ENCODE measurements at regions not wholly inside any gene's neighbourhood (a gene's known extent, or its start where the extent isn't known, plus 50 kb on each side); places are given as distances from the start of the nearest gene placed in this dataset.

DNA sequence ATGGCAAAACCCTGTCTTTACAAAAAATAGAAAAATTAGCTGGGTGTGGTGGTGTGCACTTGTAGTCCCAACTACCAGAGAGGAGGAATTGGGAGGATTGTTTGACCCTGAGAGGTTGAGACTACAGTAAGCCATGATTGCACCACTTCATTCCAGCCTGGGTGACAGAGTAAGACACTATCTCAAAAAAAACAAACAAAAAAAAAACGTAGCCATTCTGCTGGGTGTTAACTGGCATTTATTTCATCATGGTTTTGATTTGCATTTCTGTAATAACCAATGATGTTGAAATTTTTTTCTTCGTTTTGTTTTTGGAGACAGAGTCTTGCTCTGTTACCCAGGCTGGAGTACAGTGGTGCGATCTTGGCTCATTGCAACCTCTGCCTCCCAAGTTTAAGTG lies 63.3 kb downstream of the RPLP1 start:
- no peak overlapping the region for H3K4me3 ChIP-seq (replicated peaks in 1 of 3)
- H3K36me3 ChIP-seq: no peaks in the 10 kb centered on the region
- no peaks in the 10 kb centered on the region for H3K9me3 ChIP-seq
- TF ChIP-seq POLR2A (IDR thresholded peaks at IDR 0.05): no peak
- no peak for TF ChIP-seq CTCF (IDR thresholded peaks at IDR 0.05)
- H3K4me1 ChIP-seq: no peaks in the 10 kb centered on the region
- no peak overlapping the region for H3K27ac ChIP-seq
- 79 to 82% methylated on average over 3 of the region's 3 CpGs for WGBS, 2 donors
- no peak for DNase-seq
- intact Hi-C loops (cut with DNase I): no loop called here
- no peaks in the 10 kb centered on the region for H3K27me3 ChIP-seq

DNA sequence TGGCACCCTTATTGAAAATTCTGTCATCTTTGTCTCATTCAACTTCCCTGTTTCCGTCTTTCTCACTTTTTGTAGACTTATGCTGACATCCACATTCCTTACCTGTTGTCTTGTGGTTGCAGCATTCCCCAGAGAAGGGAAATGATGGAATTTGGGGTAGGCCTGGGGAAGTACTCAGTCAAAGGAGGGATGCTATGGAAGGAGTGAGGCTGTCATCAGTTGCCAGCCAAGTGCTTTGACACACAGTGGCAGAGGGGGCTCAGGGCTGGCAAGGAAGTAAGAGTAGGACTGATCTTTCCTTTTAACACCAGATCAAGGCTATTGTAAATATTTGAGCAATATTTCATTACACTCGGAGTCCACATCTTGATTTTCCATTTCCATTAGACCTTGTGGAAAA lies 64.4 kb downstream of the RPLP1 start:
- WGBS, 2 donors: 90% methylated on average over 2 of the region's 2 CpGs
- no peaks in the 10 kb centered on the region for H3K36me3 ChIP-seq
- TF ChIP-seq CTCF (IDR thresholded peaks at IDR 0.05) (no peak), POLR2A (IDR thresholded peaks at IDR 0.05) (no peak)

GRCh38 chr15:69518806-69519205 lies 66.2 kb downstream of the RPLP1 start:
- 82 to 93% methylated on average over 2 of the region's 2 CpGs for WGBS, 2 donors
- no peak overlapping the region for H3K4me3 ChIP-seq (replicated peaks in 1 of 3)
- H3K36me3 ChIP-seq: no peaks in the 10 kb centered on the region
- H3K9me3 ChIP-seq: no peaks in the 10 kb centered on the region
- H3K4me1 ChIP-seq: no peaks in the 10 kb centered on the region
- intact Hi-C loops (cut with DNase I): no loop called here
- no peak for DNase-seq
- no peak overlapping the region for H3K27ac ChIP-seq
- TF ChIP-seq POLR2A (IDR thresholded peaks at IDR 0.05) (no peak), CTCF (IDR thresholded peaks at IDR 0.05) (no peak)
- H3K27me3 ChIP-seq: no peaks in the 10 kb centered on the region

More for the DNA sequence above, 64.4 kb downstream of the RPLP1 start:
- H3K4me3 ChIP-seq (replicated peaks in 1 of 3): no peak overlapping the region
- no peaks in the 10 kb centered on the region for H3K27me3 ChIP-seq
- H3K4me1 ChIP-seq: no peaks in the 10 kb centered on the region
- no peak for DNase-seq
- H3K9me3 ChIP-seq: no peaks in the 10 kb centered on the region
- no peak overlapping the region for H3K27ac ChIP-seq
- intact Hi-C loops (cut with DNase I): no loop called here

DNA sequence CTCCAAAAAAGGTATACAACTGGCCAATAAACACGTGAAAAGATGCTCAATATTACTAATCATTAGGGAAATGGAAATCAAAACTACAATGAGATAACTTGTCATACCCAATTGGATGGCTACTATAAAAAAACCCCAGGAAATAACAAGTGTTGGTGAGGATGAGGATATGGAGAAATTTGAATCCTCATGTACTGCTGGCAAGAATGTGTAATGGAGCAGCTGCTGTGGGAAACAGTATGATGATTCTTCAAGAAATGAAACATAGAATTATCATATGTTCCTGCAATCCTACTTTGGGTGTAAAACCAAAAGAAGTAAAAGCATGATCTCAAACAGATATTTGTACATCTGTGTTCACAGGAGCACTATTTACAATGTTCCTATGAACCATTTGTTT lies 67.4 kb downstream of the RPLP1 start:
- Histone ChIP-seq H3K4me1 (no peaks in the 10 kb centered on the region), H3K4me3 (replicated peaks in 1 of 3) (no peak overlapping the region), H3K27ac (no peak overlapping the region), H3K36me3 (no peaks in the 10 kb centered on the region), H3K27me3 (no peaks in the 10 kb centered on the region), H3K9me3 (no peaks in the 10 kb centered on the region)
- intact Hi-C loops (cut with DNase I): no loop called here
- DNase-seq: no peak
- 45 to 50% methylated on average over 1 of the region's 1 CpG for WGBS, 2 donors
- TF ChIP-seq POLR2A (IDR thresholded peaks at IDR 0.05): no peak
- no peak for TF ChIP-seq CTCF (IDR thresholded peaks at IDR 0.05)

GRCh38 chr15:69522361-69522760 lies 69.7 kb downstream of the RPLP1 start:
- Histone ChIP-seq H3K27me3 (no peaks in the 10 kb centered on the region), H3K4me1 (no peaks in the 10 kb centered on the region), H3K4me3 (replicated peaks in 1 of 3) (no peak overlapping the region), H3K36me3 (no peaks in the 10 kb centered on the region), H3K9me3 (no peaks in the 10 kb centered on the region), H3K27ac (no peak overlapping the region)
- intact Hi-C loops (cut with DNase I): no loop called here
- no peak for DNase-seq
- 91 to 98% methylated on average over 2 of the region's 2 CpGs for WGBS, 2 donors
- no peak for TF ChIP-seq POLR2A (IDR thresholded peaks at IDR 0.05)
- TF ChIP-seq CTCF (IDR thresholded peaks at IDR 0.05): no peak

Data from thyroid gland (tissue), 4 donors.